ENCODE measurements at regions not wholly inside any gene's neighbourhood (a gene's known extent, or its start where the extent isn't known, plus 50 kb on each side); places are given as distances from the start of the nearest gene placed in this dataset.

DNA sequence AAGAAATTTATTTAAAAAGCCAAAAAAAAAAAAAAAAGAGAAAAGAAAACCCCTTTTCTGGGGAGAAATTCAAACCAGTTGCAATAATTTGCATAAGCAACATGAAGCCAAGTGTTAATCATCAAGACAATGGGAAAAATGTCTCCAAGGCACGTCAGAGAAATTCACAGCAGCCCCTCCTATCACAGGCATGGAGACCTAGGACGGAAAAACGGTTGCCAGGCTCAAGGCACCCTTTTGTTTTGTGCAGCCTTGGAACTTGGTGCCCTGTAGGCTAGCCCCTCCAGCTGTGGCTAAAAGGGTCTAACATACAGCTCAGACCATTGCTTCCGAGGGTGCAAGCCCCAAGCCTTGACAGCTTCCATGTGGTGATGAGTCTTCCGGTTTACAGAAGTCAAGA, 509.2 kb upstream of the SOX11 start:
- TF ChIP-seq, protein P1, sequence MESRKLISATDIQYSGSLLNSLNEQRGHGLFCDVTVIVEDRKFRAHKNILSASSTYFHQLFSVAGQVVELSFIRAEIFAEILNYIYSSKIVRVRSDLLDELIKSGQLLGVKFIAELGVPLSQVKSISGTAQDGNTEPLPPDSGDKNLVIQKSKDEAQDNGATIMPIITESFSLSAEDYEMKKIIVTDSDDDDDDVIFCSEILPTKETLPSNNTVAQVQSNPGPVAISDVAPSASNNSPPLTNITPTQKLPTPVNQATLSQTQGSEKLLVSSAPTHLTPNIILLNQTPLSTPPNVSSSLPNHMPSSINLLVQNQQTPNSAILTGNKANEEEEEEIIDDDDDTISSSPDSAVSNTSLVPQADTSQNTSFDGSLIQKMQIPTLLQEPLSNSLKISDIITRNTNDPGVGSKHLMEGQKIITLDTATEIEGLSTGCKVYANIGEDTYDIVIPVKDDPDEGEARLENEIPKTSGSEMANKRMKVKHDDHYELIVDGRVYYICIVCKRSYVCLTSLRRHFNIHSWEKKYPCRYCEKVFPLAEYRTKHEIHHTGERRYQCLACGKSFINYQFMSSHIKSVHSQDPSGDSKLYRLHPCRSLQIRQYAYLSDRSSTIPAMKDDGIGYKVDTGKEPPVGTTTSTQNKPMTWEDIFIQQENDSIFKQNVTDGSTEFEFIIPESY (IDR thresholded peaks at IDR 0.05; ENCODE audit: extremely low read depth, insufficient replicate concordance, low read length) = no peak
- TF ChIP-seq, protein P2, sequence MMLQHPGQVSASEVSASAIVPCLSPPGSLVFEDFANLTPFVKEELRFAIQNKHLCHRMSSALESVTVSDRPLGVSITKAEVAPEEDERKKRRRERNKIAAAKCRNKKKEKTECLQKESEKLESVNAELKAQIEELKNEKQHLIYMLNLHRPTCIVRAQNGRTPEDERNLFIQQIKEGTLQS (IDR thresholded peaks at IDR 0.05) = no peak
- TF ChIP-seq, protein P3, sequence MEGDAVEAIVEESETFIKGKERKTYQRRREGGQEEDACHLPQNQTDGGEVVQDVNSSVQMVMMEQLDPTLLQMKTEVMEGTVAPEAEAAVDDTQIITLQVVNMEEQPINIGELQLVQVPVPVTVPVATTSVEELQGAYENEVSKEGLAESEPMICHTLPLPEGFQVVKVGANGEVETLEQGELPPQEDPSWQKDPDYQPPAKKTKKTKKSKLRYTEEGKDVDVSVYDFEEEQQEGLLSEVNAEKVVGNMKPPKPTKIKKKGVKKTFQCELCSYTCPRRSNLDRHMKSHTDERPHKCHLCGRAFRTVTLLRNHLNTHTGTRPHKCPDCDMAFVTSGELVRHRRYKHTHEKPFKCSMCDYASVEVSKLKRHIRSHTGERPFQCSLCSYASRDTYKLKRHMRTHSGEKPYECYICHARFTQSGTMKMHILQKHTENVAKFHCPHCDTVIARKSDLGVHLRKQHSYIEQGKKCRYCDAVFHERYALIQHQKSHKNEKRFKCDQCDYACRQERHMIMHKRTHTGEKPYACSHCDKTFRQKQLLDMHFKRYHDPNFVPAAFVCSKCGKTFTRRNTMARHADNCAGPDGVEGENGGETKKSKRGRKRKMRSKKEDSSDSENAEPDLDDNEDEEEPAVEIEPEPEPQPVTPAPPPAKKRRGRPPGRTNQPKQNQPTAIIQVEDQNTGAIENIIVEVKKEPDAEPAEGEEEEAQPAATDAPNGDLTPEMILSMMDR (IDR thresholded peaks at IDR 0.05 in 2 of 3, conservative IDR thresholded peaks at IDR 0.05 in 1 of 3; ENCODE audit: borderline replicate concordance in 1 of 3, insufficient read depth in 1 of 3, low read depth in 2 of 3, low read length in 2 of 3) = no peak
- TF ChIP-seq POLR2A (IDR thresholded peaks at IDR 0.05; ENCODE audit: borderline replicate concordance, extremely low read depth, insufficient read depth, insufficient read length) (no peak), EZH2 (IDR thresholded peaks at IDR 0.05) (no peak), EZH2phosphoT487 (IDR thresholded peaks at IDR 0.05; ENCODE audit: borderline replicate concordance) (no peak), ZFX (IDR thresholded peaks at IDR 0.05) (no peak), POLR2AphosphoS5 (IDR thresholded peaks at IDR 0.05; ENCODE audit: low read depth, low read length) (no peak), EGR1 (IDR thresholded peaks at IDR 0.05; ENCODE audit: low read depth) (no peak), ZNF274 (IDR thresholded peaks at IDR 0.05; ENCODE audit: low read depth, low read length) (no peak), RAD21 (IDR thresholded peaks at IDR 0.05; ENCODE audit: low read depth) (no peak)
- TF ChIP-seq, protein P4, sequence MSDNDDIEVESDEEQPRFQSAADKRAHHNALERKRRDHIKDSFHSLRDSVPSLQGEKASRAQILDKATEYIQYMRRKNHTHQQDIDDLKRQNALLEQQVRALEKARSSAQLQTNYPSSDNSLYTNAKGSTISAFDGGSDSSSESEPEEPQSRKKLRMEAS (IDR thresholded peaks at IDR 0.05) = no peak
